Tibial nerve (tissue), 4 donors: ENCODE measurements at regions not wholly inside any gene's neighbourhood (a gene's known extent, or its start where the extent isn't known, plus 50 kb on each side); places are given as distances from the start of the nearest gene placed in this dataset.

Source experiments
- DNase-seq, 2 donors: peaks; one replicate each; pipeline ENCODE4 v3.0.0-alpha.2; 2019; ENCODE audit warnings: low spot score in 2 of 2
- H3K27ac ChIP-seq, 4 donors: fragments of 200-600 bp; sonication (generic) in 3 of 4; one replicate each; pipeline ENCODE4 v1.5.1; 2017 to 2019; ENCODE audit warnings: mild to moderate bottlenecking in 1 of 4
- H3K27me3 ChIP-seq, 2 donors: fragments of 200-600 bp; sonication (generic) in 1 of 2; one replicate each; pipeline versions ENCODE4 v1.5.1 to v1.6.0; 2017 to 2019
- H3K36me3 ChIP-seq, 3 donors: fragments of 200-600 bp; sonication (generic); one replicate each; pipeline ENCODE4 v1.5.1; 2018 to 2019
- H3K4me1 ChIP-seq, 4 donors: fragments of 200-600 bp; sonication (generic) in 3 of 4; one replicate each; pipeline ENCODE4 v1.5.1; 2017 to 2019
- H3K4me3 ChIP-seq, 4 donors: fragments of 200-600 bp; sonication (generic) in 3 of 4; one replicate each; pipeline ENCODE4 v1.5.1; 2017 to 2019; ENCODE audit warnings: mild to moderate bottlenecking in 1 of 4, moderate library complexity in 1 of 4
- H3K9me3 ChIP-seq, 4 donors: fragments of 200-600 bp; sonication (generic) in 3 of 4; one replicate each; pipeline ENCODE4 v1.5.1; 2017 to 2019
- EP300 ChIP-seq, 2 donors: sonication (generic); formaldehyde crosslinking; IDR thresholded peaks; one replicate each; pipeline ENCODE4 v1.6.1; 2017; ENCODE audit warnings: antibody characterized with exemption in 2 of 2, mild to moderate bottlenecking in 1 of 2
- POLR2A ChIP-seq, 2 donors: fragments of 450-650 bp; IDR thresholded peaks; one replicate each; pipeline ENCODE4 v1.6.1; 2017; ENCODE audit warnings: antibody characterized with exemption in 2 of 2, mild to moderate bottlenecking in 2 of 2, moderate library complexity in 2 of 2
- WGBS, 2 donors: methylation state at CpG; one replicate each; pipeline ENCODE4 v1.1.5; 2018; 5-methylcytosine and 5-hydroxymethylcytosine counted together
- TF ChIP-seq, protein P1 (sequence below), 5 experiments: fragments of 200-600 bp in 3 of 5; fragments of 450-650 bp in 2 of 5; sonication (generic) in 3 of 5; IDR thresholded peaks; one replicate each; pipeline ENCODE4 v1.5.1; 2016 to 2019; ENCODE audit warnings: antibody characterized with exemption in 5 of 5, mild to moderate bottlenecking in 3 of 5, moderate library complexity in 2 of 5

DNA sequence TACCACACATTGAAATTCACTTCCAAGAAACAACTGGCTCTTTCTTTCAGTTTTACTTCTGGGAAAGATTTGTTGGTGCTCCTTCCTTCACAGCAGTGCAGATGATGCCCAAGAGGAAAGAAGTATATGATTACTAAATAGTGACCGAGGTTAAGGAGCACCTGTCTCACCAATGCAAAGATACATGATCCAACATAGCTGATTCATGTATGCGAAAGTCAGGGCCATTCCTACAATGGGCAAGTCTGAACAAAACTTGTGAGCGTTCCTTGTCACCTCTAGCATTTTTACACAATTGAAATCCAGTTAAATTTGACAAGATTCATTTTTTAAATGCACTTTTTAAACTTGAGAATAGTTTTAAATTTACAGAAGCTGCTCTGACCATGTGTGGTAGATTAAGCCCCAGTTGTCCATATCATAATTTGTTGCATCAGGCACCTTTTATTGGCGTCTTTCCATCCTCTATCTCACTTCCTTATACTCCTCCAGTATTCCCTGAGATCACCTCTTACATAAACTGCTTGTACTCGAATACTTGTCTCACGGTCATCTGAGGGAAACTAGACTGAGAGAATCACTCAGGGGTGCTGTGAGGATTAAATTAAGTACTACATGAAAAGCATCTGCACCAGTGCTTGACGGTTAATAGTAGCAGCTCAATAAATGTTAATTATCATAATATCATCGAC is 438.8 kb upstream of the CDH20 start:
- no peak for TF ChIP-seq POLR2A (IDR thresholded peaks at IDR 0.05)
- TF ChIP-seq EP300 (IDR thresholded peaks at IDR 0.05): no peak
- TF ChIP-seq, protein P1, sequence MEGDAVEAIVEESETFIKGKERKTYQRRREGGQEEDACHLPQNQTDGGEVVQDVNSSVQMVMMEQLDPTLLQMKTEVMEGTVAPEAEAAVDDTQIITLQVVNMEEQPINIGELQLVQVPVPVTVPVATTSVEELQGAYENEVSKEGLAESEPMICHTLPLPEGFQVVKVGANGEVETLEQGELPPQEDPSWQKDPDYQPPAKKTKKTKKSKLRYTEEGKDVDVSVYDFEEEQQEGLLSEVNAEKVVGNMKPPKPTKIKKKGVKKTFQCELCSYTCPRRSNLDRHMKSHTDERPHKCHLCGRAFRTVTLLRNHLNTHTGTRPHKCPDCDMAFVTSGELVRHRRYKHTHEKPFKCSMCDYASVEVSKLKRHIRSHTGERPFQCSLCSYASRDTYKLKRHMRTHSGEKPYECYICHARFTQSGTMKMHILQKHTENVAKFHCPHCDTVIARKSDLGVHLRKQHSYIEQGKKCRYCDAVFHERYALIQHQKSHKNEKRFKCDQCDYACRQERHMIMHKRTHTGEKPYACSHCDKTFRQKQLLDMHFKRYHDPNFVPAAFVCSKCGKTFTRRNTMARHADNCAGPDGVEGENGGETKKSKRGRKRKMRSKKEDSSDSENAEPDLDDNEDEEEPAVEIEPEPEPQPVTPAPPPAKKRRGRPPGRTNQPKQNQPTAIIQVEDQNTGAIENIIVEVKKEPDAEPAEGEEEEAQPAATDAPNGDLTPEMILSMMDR (IDR thresholded peaks at IDR 0.05): no peak
- Histone ChIP-seq H3K4me1 (no peaks in the 10 kb centered on the region), H3K27me3 (no peaks in the 10 kb centered on the region), H3K27ac (no peak overlapping the region), H3K4me3 (no peak overlapping the region), H3K9me3 (no peaks in the 10 kb centered on the region), H3K36me3 (no peaks in the 10 kb centered on the region)
- no peak for DNase-seq
- WGBS, 2 donors: 86 to 89% methylated on average over 8 of the region's 8 CpGs

DNA sequence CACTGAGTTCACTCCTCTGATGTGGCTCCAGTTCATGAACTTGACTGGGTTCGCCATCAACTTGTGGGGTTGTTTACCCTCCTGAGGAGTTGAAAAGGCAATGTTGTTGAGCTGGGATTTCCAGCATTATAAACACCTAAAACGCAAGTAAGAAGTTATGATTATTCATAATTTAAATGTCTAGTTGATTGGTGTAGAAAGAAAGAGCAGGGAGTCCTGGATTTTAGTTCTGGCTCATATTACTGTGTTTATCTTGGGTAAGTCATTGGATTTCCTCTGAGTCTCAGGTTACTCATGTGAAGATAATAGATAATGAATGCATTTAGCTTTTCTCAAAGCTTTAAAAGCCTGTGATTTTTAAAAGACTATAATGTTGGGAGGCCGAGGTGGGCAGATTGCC is 438.0 kb upstream of the CDH20 start:
- Histone ChIP-seq H3K4me1 (no peaks in the 10 kb centered on the region), H3K27ac (no peak overlapping the region), H3K4me3 (no peak overlapping the region), H3K9me3 (no peaks in the 10 kb centered on the region), H3K36me3 (no peaks in the 10 kb centered on the region), H3K27me3 (no peaks in the 10 kb centered on the region)
- 76 to 84% methylated on average over 3 of the region's 3 CpGs for WGBS, 2 donors
- DNase-seq: no peak
- TF ChIP-seq EP300 (IDR thresholded peaks at IDR 0.05) (no peak), POLR2A (IDR thresholded peaks at IDR 0.05) (no peak)
- TF ChIP-seq, protein P1 (IDR thresholded peaks at IDR 0.05): no peak

DNA sequence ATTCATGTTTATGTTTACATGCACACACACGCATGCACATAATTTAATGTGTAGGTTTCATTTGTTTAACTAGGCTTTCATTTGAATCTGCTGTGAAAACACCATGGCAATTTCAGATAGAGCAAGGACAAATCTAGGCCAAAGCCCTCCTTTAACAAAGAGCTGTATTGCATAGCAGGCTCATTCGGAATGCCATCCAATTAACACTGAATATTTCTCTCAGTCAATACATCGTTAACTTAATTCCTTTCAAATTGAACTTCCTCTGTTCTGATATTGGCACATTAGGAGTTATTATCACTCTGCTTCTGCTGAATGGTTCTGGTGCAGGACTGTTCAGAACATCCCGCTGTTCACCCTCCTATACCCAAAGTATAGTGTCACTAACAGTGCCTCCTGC is 435.1 kb upstream of the CDH20 start:
- H3K4me3 ChIP-seq: no peak overlapping the region
- no peak for DNase-seq
- TF ChIP-seq EP300 (IDR thresholded peaks at IDR 0.05) (no peak), POLR2A (IDR thresholded peaks at IDR 0.05) (no peak)
- TF ChIP-seq, protein P1 (IDR thresholded peaks at IDR 0.05): no peak
- no peaks in the 10 kb centered on the region for H3K4me1 ChIP-seq
- no peaks in the 10 kb centered on the region for H3K36me3 ChIP-seq
- 81 to 82% methylated on average over 4 of the region's 4 CpGs for WGBS, 2 donors
- no peak overlapping the region for H3K27ac ChIP-seq
- H3K9me3 ChIP-seq: no peaks in the 10 kb centered on the region
- H3K27me3 ChIP-seq: no peaks in the 10 kb centered on the region

DNA sequence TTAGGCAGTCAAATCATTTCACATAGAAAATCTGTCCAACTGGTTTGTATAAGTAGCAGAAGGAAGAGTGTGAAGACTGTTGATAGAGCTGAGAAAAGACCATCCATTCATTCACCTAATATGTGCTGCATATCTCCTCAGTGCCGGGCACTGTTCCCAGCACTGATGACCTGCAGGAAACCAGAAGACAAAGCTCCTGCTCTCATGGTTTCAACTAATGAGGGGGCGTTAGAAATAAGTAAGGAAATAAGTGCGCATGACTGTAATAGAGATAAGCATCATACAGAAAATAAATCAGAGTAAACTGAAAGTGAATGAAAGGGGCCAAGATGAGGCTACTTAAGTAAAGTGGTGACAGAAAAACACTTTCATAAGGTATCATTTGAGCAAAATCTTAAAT is 427.5 kb upstream of the CDH20 start:
- no peak overlapping the region for H3K4me3 ChIP-seq
- H3K27ac ChIP-seq: no peak overlapping the region
- no peaks in the 10 kb centered on the region for H3K36me3 ChIP-seq
- TF ChIP-seq, protein P1 (IDR thresholded peaks at IDR 0.05): no peak
- TF ChIP-seq POLR2A (IDR thresholded peaks at IDR 0.05): no peak
- 36 to 44% methylated on average over 3 of the region's 3 CpGs for WGBS, 2 donors
- no peak for DNase-seq
- no peaks in the 10 kb centered on the region for H3K9me3 ChIP-seq
- no peaks in the 10 kb centered on the region for H3K27me3 ChIP-seq
- peaks cover 0 to 3% (median 0%) of the 10 kb centered on the region in 4 donors for H3K4me1 ChIP-seq

DNA sequence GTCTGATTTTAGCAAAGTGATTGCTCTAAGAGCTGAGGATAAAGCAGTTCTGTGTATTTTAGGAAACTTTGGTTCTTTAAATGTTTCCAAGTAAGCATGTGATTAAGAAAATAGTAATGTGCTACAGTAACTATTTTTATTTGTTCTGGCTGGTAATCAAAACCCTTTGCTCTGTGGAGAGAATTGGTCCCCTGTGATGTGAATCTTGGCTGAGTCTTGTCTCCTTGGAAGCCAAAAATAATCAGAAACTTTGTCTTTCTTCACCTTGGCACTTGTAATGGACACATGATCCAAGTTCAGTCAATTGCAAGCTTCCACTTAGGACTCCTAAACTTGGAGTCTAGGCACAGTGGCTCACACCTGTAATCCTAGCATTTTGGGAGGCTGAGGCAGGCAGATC is 422.7 kb upstream of the CDH20 start:
- no peak overlapping the region for H3K4me3 ChIP-seq

More for the DNA sequence above, 422.7 kb upstream of the CDH20 start:
- Histone ChIP-seq H3K36me3 (no peaks in the 10 kb centered on the region), H3K9me3 (no peaks in the 10 kb centered on the region), H3K4me1 (peaks cover 0 to 3% (median 0%) of the 10 kb centered on the region in 4 donors), H3K27ac (no peak overlapping the region), H3K27me3 (no peaks in the 10 kb centered on the region)
- peak in 1 of 2 donors; percentile 68 for TF ChIP-seq EP300 (IDR thresholded peaks at IDR 0.05)
- TF ChIP-seq, protein P1 (IDR thresholded peaks at IDR 0.05): no peak
- DNase-seq: peak in 1 of 2 donors; percentile 5
